ENCODE measurements at regions not wholly inside any gene's neighbourhood (a gene's known extent, or its start where the extent isn't known, plus 50 kb on each side); places are given as distances from the start of the nearest gene placed in this dataset.

DNA sequence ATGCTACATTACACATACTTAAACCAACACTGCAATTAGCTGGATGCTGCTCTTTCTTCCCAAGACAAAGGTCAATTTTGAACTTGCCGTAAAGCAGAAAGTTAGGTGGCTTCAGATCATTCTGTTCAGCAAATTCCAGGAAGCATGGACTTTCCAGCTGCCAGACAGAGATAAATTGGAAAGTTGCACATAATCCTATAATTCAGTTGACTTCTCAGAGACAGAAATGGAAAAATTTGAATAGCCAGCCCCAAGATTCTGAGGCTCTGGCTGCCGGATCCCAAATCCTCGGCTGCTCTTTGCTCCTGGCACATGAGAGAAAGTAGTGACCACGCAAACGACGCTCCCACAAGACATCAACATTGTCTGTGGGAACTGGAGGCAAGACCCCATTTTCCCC lies 105.0 kb upstream of the VIPR2 start:
- TF ChIP-seq, protein P1, sequence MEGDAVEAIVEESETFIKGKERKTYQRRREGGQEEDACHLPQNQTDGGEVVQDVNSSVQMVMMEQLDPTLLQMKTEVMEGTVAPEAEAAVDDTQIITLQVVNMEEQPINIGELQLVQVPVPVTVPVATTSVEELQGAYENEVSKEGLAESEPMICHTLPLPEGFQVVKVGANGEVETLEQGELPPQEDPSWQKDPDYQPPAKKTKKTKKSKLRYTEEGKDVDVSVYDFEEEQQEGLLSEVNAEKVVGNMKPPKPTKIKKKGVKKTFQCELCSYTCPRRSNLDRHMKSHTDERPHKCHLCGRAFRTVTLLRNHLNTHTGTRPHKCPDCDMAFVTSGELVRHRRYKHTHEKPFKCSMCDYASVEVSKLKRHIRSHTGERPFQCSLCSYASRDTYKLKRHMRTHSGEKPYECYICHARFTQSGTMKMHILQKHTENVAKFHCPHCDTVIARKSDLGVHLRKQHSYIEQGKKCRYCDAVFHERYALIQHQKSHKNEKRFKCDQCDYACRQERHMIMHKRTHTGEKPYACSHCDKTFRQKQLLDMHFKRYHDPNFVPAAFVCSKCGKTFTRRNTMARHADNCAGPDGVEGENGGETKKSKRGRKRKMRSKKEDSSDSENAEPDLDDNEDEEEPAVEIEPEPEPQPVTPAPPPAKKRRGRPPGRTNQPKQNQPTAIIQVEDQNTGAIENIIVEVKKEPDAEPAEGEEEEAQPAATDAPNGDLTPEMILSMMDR (IDR thresholded peaks at IDR 0.05; ENCODE audit: low read depth, low read length): no peak
- no peaks in the 10 kb centered on the region for H3K36me3 ChIP-seq
- H3K4me3 ChIP-seq (ENCODE audit: low read depth, low read length): no peak overlapping the region
- H3K27ac ChIP-seq: no peak overlapping the region
- no peak for DNase-seq
- no peaks in the 10 kb centered on the region for H3K9me3 ChIP-seq (ENCODE audit: severe bottlenecking)
- H3K27me3 ChIP-seq (ENCODE audit: insufficient read depth, low read depth, severe bottlenecking): no peaks in the 10 kb centered on the region

DNA sequence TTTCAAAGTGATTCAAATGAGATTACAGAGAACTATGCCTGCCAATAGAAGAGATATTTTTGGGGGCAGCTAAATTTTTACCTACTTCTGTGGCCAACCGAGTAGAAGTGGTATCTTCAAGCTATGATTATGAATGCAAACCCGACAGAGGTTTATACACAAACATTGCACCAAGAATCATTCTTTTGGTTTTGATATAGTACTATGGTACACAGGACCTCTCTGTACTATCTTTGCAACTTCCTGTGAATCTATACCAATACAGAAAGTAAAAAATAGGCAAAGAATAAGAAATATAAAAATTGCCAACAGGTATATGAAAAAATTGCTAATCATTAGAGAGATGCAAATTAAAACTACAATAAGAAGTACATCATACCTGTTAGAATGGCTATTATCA lies 103.2 kb upstream of the VIPR2 start:
- Histone ChIP-seq H3K36me3 (no peaks in the 10 kb centered on the region), H3K9me3 (ENCODE audit: severe bottlenecking) (no peaks in the 10 kb centered on the region), H3K4me3 (ENCODE audit: low read depth, low read length) (no peak overlapping the region), H3K27me3 (ENCODE audit: insufficient read depth, low read depth, severe bottlenecking) (no peaks in the 10 kb centered on the region), H3K27ac (no peak overlapping the region)
- TF ChIP-seq, protein P1 (IDR thresholded peaks at IDR 0.05; ENCODE audit: low read depth, low read length): no peak
- no peak for DNase-seq

DNA sequence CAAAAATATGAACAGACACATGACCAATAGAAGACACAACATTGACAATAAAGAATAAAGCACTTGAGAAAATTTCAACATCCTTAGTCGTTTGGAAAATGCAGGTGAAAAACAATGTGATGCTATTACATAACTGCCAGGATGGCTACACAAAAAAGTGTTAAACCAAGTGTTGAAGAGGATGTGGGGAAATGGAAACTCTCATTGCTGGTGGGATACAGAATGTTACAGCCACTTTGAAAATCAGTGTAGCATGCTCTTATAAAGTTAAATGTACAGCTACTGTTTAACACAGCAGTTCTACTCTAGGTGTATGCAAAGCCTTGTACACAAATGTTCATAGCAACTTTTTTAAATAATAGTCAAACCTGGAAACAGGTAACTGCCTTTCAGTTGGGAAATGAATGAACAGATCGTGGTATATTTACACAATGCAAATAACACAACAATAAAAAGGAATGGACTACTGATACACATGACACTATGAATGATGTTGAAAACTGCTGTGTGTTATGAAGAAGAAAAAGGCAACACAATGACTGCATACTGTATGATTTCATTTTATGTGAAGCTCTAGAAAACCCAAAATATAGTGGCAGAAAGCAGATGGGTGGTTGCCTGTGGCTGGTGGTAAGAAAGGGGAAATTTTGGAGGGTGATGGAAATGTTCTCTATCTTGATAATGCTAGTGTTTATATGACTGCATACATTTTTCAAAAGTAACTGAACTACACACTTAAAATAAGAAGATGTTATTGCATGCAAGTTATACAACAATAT lies 102.2 kb upstream of the VIPR2 start:
- Histone ChIP-seq H3K36me3 (no peaks in the 10 kb centered on the region), H3K9me3 (ENCODE audit: severe bottlenecking) (no peaks in the 10 kb centered on the region), H3K27ac (no peak overlapping the region), H3K4me3 (ENCODE audit: low read depth, low read length) (no peak overlapping the region), H3K27me3 (ENCODE audit: insufficient read depth, low read depth, severe bottlenecking) (no peaks in the 10 kb centered on the region)
- TF ChIP-seq, protein P1 (IDR thresholded peaks at IDR 0.05; ENCODE audit: low read depth, low read length): no peak
- DNase-seq: no peak

DNA sequence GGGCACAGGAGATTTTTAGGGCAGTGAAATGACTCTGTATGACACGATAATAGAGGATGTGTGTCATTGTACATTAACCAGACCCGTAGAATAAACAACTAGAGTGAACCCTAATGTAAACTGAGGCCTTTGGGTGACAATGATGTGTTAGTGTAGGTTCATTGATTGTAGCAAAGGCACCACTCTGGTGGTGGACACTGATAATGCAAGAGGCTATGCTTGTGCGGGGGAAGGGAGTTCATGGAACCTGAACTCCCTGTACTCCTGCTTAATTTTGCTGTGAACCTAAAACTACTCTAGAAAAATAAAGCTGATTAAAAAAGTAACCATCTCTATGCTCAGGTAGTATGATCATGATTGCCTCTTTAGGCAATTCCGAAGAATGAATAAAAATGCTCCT lies 96.3 kb upstream of the VIPR2 start:
- DNase-seq: no peak
- TF ChIP-seq, protein P1 (IDR thresholded peaks at IDR 0.05; ENCODE audit: low read depth, low read length): no peak; the same call in 1 of the 2 replicates
- no peak overlapping the region for H3K4me3 ChIP-seq (ENCODE audit: low read depth, low read length)
- H3K27ac ChIP-seq: no peak overlapping the region
- H3K9me3 ChIP-seq (ENCODE audit: severe bottlenecking): no peaks in the 10 kb centered on the region
- H3K36me3 ChIP-seq: no peaks in the 10 kb centered on the region
- H3K27me3 ChIP-seq (ENCODE audit: insufficient read depth, low read depth, severe bottlenecking): no peaks in the 10 kb centered on the region

DNA sequence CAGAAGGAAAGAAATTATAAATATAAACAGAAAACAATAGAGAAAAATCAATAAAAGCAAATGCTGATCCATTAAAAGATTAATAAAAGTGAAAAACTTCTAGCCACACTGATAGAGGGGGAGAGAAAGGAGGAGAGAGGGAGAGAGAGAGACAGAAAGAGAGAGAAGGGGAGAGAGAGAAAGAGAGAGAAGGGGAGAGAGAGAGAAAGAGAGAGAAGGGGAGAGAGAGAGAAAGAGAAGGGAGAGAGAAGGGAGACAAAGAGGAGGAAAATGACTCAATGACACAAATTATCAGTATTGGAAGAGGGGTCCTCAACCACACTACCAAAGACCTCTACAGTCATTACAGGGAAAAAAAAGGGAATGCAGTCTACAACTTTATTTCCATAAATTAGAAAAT lies 94.4 kb upstream of the VIPR2 start:
- no peak overlapping the region for H3K4me3 ChIP-seq (ENCODE audit: low read depth, low read length)
- TF ChIP-seq, protein P1 (IDR thresholded peaks at IDR 0.05; ENCODE audit: low read depth, low read length): no peak
- H3K9me3 ChIP-seq (ENCODE audit: severe bottlenecking): no peaks in the 10 kb centered on the region
- no peaks in the 10 kb centered on the region for H3K36me3 ChIP-seq
- no peaks in the 10 kb centered on the region for H3K27me3 ChIP-seq (ENCODE audit: insufficient read depth, low read depth, severe bottlenecking)
- no peak for DNase-seq
- H3K27ac ChIP-seq: no peak overlapping the region

DNA sequence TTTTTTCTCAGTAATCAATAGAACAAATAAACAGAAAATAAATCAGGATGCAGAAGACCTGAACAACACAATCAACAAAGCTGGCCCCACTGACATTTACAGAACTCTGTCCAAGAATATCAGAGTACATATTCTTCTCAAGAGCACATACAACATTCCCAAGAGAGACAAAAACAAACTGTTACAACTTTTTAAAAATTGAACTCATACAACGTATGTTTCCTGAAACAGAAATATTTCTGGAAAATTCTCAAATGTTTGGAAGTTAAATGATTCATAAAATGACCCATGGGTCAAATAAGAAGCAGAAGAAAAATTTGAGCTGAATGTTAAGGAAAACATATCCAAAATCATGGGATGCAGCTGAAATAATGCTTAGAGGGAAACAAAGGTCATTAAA lies 93.9 kb upstream of the VIPR2 start:
- Histone ChIP-seq H3K36me3 (no peaks in the 10 kb centered on the region), H3K9me3 (ENCODE audit: severe bottlenecking) (no peaks in the 10 kb centered on the region), H3K4me3 (ENCODE audit: low read depth, low read length) (no peak overlapping the region), H3K27me3 (ENCODE audit: insufficient read depth, low read depth, severe bottlenecking) (no peaks in the 10 kb centered on the region), H3K27ac (no peak overlapping the region)
- DNase-seq: no peak
- TF ChIP-seq, protein P1 (IDR thresholded peaks at IDR 0.05; ENCODE audit: low read depth, low read length): no peak

Measured in WERI-Rb-1 (cell line).